Stimulated activated CD4-positive, alpha-beta T cell treated with anti-CD3 and anti-CD28 coated beads, Interleukin-4, amount 100 ng/mL, for 4 hours (primary cell): ENCODE measurements at regions not wholly inside any gene's neighbourhood (a gene's known extent, or its start where the extent isn't known, plus 50 kb on each side); places are given as distances from the start of the nearest gene placed in this dataset.
"Not testable (repeated sequence)": the region's sequence is repeated elsewhere in the genome, so short reads cannot be mapped to it uniquely, and the experiment has no call there.

Source experiments
- DNase-seq, 2 experiments: peaks; one replicate each; pipeline ENCODE4 v3.0.0-alpha.2; 2020

DNA sequence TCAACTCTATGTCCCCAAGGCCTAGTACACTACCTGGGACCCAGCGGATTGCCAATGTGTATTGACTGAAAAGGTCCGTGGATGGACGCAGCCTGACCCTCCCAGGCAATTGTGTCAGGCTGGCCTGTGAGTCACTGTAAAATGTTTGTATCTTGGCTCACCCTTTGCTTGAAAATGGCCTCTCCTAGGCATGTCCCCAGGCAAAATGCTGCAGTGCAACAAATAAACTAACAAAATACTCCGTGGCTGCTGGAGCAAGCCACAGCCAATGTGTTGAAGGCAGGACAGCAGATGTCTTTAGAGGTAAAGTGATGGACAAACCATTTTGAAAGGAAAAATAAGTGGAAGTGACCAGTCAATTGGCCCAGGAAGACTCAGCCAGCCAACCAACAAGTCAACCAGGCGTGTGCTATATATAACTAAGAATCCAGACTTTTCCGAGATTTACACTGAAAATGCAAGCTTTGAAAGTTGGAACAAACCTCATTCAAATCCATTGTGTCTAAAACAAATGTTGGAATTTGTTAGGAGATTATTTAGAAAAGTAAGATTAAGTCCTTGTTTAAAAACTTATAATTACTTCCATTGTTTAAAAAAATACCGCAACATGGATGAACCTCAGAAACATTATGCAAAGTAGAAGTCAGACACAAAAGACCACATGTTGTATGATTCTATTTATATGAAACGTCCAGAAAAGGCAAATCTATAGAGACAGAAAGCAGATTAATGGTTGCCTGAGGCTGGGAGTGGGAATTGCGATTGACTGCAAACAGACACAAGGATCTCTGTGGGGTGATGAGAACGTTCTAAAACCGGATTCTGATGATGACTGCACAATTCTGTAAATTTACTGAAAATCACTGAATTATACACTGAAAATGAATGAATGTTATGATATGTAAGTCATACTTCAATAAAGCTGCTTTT lies 191.2 kb downstream of the TLE3 start:
- no peak for DNase-seq

DNA sequence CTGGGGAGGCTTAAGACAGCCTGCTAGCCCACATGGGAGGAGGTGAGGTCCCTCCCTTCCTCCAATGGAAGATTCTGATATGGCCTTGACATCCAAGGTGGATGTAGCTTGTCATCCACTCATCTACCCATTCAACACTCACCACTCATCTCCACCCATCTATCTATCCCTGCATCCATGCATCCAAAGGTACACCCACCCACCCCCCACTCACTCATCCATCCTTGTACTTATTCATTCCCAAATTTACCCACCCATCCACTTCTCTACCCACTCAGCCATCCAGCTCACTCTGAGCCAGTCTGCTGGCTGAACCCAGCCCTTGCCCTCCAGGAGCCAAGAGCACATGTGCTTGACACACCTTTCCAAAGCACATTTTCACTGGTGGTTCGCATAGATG lies 189.7 kb downstream of the TLE3 start:
- no peak for DNase-seq

DNA sequence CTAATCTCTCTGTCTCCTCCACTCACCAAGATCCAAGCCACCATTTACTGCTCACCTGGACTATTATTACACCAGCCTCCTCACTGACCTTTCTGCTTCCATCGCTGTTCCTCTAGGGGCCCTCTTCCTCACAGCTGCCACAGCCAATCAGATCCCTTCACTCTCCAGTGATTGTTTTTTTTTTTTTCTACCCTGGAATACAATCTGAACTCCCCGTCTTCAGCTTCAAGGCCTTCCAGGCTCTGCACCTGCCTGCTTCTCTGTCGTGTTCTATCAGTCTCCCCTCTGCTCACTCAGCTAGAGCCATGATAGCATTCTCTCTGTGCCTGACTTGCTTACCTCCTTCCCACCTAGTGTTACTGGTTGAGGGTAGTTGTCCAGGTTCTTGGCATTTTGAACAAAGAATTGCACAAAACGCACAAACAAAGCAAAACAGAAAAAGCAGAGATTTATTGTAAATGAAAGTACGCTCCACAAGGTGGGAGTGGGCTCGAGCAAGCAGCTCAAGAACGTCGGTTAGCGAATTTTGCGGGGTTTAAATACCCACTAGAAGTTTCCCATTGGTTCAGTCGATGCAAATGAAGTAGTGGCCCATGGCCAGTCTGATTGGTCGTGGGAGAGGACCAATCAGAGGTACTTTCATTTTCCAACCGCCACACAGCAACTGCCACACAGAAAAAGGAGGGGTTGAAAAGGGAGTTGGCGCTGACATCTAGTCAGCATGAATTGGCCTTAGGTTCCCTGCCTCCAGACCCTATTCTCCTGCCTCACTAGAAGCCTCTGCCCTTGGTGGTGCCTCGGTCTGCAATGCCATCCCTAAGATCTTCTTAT lies 188.9 kb downstream of the TLE3 start:
- DNase-seq = no peak

DNA sequence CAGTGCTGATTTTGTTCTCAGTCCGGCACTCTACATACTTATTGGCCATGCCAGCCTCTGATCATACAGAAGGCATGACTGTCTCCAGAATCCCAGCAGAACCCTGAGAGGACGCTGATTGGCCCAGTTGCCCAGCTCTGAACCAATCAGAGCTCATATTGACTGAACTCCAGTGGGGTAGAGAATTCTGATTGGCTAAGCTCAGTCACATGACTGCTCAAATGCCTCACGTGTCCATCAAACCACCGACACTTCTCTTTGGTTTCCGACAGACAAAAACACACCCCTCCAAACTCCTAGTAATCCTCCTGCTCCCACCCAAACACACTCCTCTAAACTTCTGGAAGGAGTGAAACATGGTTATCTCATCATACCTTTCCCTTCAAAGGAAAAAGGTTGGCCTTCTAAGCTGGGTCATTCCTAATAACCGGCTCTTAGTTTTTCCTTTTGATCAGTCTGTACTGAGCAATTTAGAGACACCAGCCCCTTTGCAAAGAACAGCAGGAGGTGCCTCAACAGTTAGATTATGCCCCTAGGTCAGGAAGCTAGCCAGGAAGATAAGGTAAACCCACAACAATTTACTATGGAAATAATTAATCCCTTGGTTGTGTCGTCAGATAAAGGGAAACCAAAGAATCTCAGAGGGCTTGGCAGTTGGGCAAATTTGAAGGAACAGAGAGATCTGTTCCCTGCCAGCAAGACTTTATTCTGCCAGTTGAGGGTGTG lies 187.8 kb downstream of the TLE3 start:
- DNase-seq = no peak

DNA sequence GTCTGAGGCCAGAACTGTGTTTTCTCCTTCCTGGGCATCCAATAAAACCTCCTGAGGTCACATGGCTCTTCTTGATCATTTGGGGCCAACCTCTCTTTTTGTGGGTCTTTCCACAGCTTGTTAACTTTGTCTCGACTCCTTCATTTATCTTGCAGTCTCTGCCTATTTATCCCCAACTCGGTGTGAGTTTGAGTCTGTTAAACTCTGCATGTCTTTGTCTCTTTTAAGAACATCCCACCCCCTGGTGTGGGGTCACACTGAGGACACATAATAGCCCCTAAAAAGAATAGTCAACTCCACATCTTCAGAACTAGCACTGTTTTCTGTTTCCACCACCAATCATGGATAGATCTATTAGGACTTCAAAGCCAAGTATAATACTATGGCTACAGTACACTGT lies 187.2 kb downstream of the TLE3 start:
- DNase-seq = no peak

DNA sequence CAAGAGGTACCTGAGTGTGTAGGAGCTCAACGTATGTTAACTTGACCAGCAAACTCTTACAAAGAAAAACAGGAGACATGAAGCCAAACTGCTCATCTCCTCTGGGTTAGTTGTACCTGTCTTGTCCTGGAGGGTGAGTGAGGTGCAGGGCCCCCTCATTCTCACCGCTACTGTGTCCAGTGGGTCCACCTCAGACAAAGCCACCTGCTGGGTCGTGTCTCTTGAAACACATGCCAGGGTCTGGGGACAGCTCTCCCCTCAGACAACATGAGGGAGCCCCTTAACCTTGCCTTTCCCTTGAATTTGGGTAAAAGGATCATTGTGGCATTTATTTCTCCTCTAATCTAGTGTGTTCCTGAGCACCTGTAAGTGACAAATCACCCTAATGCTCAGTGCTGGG lies 185.6 kb downstream of the TLE3 start:
- no peak for DNase-seq

DNA sequence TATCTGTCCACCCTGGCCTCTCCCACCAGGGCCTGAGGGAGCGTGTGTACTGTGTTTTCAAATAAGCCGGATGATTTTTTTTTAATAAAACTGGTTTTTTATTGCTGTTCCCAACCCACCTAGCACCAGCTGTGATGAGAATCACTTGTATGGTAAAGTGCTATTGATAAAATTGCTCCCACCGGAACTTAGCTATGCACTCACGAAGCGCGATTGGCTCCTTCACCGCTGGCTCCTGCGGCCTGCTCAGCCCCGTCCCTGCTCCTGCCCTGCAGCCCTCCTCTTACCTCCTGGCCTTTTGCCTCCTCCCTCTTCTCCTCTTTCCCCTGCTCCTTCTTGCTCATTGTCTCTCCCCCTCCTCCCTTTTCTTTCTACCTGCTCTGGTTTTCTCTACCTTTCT lies 183.7 kb downstream of the TLE3 start:
- no peak for DNase-seq

DNA sequence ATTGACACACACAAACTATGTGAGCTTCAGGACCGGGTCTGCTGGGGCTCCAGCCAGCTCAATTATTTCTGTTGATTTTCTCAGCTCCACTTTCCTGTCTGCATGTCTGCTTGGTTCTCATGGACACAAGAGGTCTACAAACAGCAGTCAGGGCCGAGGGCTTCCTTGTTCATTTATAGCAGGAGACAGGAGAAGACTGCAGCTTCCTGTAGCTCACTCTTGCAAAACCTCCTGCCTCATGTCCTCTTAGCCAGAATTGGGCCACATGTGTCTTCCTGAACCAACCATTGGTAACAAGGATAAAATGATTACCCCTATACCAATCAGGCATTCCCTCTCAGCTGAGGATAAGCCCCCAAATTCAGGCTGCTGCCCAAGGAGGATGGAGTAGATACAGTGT lies 182.8 kb downstream of the TLE3 start:
- DNase-seq = no peak

DNA sequence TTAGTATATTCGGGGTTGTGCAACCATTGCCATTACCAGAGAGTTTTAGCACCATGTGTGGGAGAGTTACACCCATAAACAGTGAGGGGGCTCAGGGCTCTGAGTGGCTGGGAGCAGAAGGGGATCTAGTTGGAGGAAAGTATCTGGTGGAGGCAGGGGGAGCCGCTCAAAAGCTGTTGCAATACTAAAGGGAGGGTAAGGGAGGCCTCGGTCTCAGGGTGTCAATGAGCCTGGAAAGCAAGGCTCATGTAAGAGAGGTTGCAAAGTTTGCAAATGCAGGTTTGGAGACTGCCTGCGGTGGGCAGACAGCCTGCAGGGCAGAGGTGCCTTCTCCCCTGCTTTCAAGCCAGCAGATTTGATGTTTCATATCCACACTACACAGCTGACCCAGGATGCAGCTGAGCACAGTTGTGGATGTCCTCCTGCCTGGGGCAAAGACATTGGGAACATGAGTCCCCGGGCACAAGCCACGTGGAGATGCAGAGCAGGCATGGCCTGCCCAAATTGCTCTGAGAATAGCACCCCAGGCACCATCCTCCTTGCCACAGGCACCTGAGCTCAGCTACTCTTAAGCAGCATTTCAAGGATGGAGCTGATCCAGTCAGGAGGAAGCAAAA lies 181.4 kb downstream of the TLE3 start:
- no peak for DNase-seq

DNA sequence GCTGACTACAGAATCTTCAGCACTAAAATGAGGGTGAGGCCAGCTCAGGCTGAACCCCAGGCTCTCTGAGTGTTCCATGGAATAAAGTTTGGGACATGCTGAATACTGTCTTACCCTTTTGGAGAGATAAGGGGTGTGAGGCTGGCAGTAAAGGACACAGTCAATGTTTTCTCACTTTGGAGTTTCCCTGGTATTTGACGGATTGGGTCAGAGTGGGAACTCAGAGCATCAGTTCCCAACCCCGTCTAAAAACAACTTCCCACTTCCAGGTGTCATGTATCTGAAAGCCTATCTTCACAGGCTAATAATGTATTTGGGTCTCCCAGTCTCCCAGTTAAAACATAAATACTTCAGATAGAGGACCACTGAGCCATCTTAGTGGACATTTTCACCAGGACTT lies 180.7 kb downstream of the TLE3 start:
- no peak for DNase-seq

DNA sequence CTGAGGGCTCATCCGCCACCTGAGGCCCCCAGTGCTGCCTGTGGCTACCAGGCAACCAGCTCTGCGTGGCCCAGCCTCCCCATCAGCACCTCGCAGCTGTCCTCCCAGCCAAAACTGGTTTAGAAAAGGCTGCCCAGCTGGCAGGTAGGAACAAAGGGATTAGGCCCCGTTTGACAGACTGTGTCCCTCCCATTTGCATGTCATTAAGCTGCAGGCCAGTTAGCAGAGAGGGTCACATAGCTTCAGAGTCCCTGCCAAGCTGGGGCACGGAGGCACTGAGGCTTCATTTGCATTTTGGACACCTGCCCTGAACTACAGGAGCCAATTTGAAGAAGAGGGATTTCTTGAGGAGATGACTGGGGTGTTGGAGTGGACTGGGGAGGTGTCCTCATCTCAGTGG lies 177.9 kb downstream of the TLE3 start:
- DNase-seq = no peak

DNA sequence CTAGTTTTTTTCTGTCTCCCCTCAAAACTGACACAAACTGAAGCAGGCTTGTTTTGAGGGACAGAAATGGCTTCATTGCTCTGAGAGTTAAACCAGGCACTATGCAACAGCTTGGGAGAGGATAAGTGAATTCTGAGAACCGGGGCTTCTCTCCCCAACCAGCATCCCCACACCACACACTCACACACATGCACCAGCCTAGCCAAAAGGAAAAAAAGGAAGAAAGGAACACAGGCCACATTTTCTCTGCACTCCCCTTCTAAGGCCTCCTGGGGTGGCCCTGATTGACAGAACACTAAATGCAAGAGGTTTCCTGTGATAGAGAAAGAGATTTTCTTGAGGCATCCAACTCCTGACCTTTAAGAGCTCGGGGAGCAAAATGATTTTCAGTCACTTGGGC lies 177.5 kb downstream of the TLE3 start:
- no peak for DNase-seq

DNA sequence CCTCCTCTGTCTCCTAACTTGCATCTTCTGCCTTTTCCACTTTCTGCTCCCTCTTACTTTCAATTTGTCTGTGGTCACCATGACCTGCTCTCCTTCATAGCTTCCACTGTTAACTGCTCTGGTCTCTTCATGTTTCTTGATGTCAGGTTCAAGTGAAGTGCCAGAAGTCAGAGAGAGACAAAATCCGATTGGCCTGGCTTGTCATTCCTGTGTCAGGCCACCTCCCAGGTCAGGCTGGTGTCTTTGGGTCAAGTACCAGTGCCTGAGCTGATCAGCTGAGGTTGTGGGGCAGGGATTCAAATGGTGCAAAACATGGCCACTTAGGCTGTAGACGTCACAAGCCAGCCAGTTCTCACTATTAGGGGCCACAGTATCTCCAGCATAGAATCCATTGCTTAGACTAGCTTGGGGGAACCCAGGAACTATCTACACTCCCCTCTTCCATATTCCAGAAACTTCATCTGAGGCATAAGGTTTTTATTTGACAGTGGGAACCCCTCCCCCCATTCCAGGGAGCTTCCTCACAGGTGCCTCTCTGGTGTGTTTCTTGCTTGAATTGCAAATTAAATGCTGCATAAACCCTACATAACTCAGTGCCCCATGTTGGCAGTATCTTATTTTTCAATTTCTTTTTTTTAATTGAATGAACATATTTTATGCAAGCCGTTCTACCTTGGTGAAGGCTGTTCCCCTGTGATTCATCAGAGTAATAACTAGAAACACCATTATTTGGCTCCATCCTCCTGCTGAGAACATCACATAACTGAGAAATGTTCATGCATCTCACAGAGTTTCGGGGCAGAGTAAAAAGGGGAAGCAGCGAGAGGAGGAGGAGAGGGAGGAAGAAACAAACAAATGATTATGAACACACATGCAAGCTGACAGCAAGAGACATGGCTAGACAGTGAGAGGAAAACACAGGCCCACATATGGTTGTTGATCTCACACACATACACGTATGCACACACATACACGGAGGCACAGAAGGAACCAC lies 175.8 kb downstream of the TLE3 start:
- no peak for DNase-seq

DNA sequence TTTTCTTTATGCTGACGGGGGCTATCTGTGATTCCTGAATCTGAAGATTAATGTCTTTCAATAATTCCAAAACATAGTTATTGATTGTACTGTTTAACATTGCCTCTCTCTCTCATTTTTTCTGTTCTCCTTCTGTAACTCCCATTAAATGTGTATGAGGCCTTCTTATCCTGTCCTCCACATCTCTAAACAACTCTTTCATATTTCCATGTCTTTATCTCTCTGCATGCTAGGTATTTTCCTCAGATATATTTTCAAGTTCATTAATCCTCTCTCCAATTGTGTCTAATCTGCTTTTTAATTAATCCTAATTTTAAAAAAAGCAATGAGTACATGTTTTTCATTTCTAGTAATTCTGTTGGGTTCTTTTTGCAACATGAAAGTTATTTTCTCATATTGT lies 173.2 kb downstream of the TLE3 start:
- no peak for DNase-seq

DNA sequence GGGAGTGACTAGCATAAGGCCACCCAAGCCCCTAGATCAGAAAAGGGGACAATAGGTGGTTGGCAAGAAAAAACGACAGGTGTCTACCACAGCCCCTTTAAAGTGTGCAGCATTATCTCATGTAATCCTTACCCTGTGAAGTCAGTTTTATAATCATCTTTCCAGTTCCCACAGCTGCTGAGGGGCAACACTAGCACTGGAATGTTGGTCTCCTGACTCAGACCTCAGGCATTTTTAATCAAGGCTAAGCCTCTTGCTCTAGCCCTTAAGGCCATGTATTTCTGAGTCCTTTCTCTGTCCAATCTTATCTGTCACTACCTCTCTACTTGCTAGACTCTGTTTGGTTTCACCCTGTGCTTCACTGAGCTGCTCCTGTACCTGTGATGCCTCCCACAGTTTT lies 171.7 kb downstream of the TLE3 start:
- DNase-seq = no peak

DNA sequence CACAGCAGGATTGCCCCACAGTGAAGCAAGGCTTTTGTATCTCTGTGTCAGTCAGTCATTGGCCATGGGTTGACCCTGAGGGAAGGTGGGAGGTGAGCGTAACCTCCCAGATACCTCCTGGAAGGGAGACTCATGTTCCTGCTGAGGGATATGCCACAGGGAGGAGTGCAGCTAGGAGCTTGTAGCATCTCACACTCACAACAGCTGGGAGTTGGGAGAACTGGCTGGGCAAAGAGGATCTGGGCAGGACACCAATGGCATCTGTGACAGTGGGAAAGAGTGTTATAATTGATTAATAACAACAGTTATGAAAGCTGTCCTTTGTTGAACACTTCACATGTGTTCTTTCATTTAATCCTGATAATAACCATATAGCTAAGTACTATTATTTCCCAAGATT lies 171.0 kb downstream of the TLE3 start:
- no peak for DNase-seq

DNA sequence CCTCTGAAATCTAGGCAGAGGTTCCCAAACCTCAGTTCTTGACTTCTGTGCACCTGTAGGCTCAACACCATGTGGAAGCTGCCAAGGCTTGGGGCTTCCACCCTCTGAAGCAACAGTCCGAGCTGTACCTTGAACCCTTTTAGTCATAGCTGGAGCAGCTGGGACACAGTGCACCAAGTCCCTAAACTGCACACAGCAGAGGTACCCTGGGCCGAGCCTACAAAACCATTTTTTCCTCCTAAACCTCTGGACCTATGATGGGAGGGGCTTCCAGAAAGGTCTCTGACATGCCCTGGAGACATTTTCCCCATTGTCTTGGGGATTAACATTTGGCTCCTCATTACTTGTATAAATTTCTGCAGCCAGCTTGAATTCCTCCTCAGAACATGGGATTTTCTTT lies 168.8 kb downstream of the TLE3 start:
- not testable (repeated sequence) for DNase-seq

DNA sequence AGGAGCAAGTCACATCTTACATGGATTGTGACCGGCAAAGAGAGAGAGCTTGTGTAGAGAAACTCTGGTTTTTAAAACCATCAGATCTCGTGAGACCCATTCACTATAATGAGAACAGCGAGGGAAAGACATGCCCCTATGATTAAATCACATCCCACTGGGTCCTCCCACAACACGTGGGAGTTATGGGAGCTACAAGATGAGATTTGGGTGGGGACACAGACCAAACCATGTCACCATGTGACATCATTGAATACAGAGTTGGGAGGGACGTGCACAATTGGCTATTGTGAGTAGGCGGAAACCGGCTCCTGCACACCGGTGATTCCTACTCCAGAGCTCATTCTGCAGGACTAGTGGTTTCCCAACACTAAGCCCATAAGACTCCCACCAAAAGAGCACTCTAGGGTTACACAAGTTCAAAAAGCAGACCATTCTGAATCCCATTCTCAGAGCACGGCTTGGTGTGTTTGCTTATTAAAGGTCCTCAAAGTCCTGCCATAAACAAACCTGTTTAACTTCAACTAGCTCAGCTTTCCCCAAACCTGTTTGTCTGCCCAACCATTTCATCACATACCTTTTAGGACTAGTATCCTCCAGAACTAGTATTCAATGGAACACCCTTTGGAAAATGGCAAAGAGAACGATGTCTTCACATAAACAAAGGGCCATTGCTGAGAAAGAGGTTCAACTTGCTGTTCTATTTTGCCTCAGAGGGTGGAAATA lies 167.6 kb downstream of the TLE3 start:
- DNase-seq = no peak

DNA sequence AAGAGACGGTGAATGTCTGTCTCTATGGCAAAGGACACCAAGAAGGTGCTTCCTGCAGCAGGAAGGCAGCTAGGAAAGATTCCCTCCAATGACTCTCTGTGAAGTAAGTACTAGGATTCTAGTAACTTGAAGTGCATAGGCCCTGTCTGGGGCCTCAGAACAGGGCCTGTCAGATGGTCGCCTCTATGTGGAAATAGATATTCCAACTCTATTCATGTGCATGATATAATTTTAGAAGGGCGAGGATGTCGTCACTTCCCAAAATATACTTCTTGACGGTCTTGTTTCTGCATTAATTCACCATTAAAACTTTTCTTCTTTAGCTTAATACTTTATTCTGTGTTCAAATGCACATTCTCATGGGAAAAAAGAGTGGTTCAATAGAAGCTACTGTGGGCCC lies 167.0 kb downstream of the TLE3 start:
- no peak for DNase-seq

DNA sequence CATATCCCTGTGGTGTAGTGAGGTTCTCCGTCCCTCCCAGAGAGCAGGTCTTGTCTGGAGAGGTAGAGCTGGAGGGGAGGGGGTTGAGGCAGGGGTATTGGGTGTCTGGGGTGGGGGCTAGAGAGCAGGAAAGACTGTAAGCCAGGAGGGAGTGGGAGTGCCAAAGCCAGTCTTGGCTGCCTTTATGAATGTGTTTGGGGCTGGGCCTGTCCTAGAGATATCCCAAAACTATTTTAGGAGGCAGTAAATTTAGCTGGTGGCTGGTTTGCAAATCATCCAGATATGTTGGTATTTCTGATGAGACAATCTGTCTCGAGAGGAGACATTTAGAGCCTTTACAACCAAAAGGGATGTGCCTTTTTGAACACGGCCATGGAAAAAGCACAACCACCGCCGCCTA lies 166.6 kb downstream of the TLE3 start:
- no peak for DNase-seq

DNA sequence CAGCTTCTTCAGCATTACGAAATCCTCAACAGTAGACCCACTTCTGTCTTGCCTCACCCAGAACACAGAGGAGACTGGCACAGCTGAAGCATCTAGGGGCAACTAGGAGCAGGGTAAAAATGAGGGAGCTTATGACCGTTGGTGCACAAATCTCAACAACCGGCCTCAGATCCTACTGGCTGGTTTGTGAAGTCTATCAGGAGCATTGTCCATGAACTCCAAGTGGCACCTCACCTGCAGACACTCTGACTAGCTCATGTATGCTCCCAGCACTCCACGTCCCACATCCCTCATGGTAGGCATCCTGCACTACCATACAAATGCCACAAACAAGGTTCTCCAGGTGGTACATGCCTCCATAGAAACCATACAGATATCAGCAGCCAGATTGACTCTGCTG lies 163.1 kb downstream of the TLE3 start:
- no peak for DNase-seq
